IPS-11a (cell line): ENCODE measurements at regions not wholly inside any gene's neighbourhood (a gene's known extent, or its start where the extent isn't known, plus 50 kb on each side); places are given as distances from the start of the nearest gene placed in this dataset.

ENCODE experiments used
- H3K4me3 ChIP-seq: one replicate; pipeline ENCODE4 v1.5.1; 2013; ENCODE audit warnings: low read depth, low read length, control low read depth

GRCh38 chr9:78559449-78559885 is 262.5 kb downstream of the PSAT1 start:
- H3K4me3 ChIP-seq: no peak overlapping the region

GRCh38 chr9:78562021-78562420 is 265.1 kb downstream of the PSAT1 start:
- H3K4me3 ChIP-seq: no peak overlapping the region

GRCh38 chr9:78563269-78563668 is 266.3 kb downstream of the PSAT1 start:
- no peak overlapping the region for H3K4me3 ChIP-seq

- no peak overlapping the region for H3K4me3 ChIP-seq
Observed at GRCh38 chr9:78565481-78565880, 268.6 kb downstream of the PSAT1 start.

GRCh38 chr9:78566521-78566920 is 269.6 kb downstream of the PSAT1 start:
- no peak overlapping the region for H3K4me3 ChIP-seq

- H3K4me3 ChIP-seq: no peak overlapping the region
Observed at GRCh38 chr9:78566948-78567675, 270.2 kb downstream of the PSAT1 start.

GRCh38 chr9:78567693-78568092 is 270.8 kb downstream of the PSAT1 start:
- H3K4me3 ChIP-seq: no peak overlapping the region

DNA sequence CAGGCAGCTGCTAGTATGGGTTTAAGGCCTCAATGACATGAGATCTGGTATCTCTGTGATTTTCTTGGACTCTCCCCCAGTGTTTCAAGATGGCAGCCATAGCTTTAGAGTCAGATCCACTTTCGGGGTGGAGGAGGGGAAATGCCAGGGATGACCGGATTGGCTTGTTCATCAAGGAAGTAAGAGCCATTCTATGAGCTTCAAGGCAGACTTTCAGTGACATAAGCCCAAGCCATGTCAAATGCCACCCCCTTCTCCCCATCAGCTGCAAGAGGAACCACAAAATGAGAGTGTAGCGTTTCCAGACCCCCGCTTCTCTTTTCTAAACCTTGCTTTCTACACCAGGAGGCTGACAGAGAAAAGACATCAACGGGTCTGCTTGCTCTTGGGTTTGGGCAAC is 271.8 kb downstream of the PSAT1 start:
- H3K4me3 ChIP-seq: no peak overlapping the region

DNA sequence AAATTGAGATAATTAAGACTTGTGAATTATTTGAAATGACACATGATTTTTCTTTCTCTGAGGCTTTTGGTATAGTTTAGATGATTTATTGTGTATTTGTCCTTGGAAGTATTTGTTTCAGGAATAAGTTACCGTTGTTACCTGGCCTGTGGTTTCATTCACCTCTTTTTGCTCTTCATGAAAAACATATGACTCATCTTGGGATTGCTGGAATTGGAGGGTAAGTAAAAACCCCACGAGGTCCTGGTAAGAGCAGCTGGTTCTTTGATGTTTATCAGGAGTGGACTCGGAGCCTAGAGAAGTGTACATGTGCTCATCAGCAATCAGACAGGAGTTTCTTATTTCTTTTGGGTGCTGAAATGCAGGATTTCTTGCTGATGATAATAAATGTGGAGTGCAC is 275.3 kb downstream of the PSAT1 start:
- H3K4me3 ChIP-seq: no peak overlapping the region

- no peak overlapping the region for H3K4me3 ChIP-seq
Observed at GRCh38 chr9:78573205-78573604, 276.3 kb downstream of the PSAT1 start.

GRCh38 chr9:78573669-78574068 is 276.7 kb downstream of the PSAT1 start:
- H3K4me3 ChIP-seq: no peak overlapping the region

DNA sequence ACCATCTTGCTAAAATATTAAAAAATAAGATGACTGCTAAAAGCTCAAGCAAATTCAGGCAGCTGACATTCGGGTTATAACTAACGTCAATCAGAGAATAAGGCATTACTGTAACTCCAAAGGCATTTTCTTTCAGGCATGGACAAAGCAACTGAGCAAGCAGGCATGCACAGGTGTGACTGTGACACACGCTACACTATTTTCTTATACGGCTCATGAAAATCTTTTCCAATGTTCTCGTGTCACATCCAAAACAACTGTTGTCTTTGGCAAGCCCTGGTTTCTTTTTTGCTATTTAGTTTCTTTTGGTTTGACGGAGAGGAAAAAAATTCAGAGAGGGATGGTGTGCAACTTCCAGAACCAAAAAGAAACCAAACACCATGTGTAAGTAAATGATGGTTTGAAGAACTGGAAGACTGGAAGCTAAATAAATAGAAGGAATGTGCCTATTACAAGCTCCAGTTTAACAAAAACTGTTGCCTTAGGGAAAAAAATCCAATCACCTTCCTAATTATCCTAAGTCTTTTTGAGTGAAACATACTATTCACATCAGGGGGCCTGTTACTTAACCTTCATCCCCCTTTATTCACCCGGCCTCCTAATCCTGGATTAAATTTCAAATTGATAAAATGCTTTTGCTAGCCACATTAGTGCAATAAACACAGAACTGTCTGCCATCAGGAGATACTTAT is 277.6 kb downstream of the PSAT1 start:
- H3K4me3 ChIP-seq: no peak overlapping the region

GRCh38 chr9:78575081-78575480 is 278.2 kb downstream of the PSAT1 start:
- no peak overlapping the region for H3K4me3 ChIP-seq

GRCh38 chr9:78575771-78576170 is 278.8 kb downstream of the PSAT1 start:
- no peak overlapping the region for H3K4me3 ChIP-seq

- no peak overlapping the region for H3K4me3 ChIP-seq
Observed at GRCh38 chr9:78577156-78577906, 280.4 kb downstream of the PSAT1 start.

DNA sequence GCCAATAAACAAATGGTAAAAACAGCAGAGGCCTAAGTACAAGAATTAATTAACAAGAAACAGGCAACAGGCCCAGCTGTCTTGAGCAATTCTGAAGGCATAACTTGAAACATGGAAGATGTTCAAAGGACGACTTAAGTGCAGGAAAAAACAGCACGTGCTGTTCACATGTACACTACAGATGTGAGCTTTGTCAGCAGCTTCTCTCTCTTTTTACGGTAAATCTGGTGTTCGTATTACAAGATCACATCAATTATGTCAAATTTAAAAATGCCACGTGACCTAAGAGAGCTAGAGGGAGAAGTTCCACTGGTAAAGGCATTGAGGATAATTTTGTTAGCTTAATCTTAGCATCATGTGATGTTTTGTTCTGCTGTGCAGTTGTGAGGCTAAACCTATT is 281.1 kb downstream of the PSAT1 start:
- H3K4me3 ChIP-seq: no peak overlapping the region

DNA sequence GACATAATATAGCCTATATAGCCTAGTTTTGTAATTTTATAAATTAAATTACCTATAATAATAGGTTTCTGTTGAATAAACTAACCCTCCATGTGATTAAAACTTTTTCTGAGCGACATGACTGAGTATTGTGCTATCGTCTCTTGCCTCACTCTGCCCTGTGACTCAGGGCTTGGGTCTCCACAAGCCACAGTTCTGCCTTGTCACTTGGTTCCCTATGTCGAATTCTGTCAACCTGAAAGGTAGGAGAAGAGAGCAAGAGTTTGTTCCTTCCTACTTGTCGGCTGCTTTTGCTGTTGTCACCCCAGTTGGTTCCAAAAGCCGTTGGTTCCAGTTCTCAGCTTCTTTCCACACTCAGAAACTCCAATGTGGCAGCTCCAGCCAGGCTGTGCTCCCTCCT is 285.9 kb downstream of the PSAT1 start:
- H3K4me3 ChIP-seq: no peak overlapping the region

GRCh38 chr9:78584589-78584988 is 287.7 kb downstream of the PSAT1 start:
- no peak overlapping the region for H3K4me3 ChIP-seq

DNA sequence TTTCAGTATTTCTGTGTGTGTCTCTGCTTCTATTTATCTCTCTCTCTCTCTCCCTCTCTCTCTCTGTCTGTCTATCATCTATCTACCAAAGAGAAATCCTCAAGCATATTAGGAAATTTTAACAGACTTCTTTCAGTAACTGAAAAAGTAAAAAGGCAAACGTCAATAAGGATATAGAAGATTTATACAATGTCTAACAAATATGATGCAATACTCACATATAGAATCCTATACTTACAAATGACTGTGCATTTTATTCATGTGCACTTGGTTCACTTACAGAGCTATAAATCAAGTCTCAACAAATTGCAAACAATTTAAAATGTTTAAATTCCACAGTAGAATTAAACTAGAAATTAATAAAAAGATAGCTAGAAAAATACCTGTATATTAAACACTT is 289.0 kb downstream of the PSAT1 start:
- H3K4me3 ChIP-seq: no peak overlapping the region

- no peak overlapping the region for H3K4me3 ChIP-seq
Observed at GRCh38 chr9:78590068-78590467, 293.1 kb downstream of the PSAT1 start.

- H3K4me3 ChIP-seq: no peak overlapping the region
Observed at GRCh38 chr9:78592811-78593210, 295.9 kb downstream of the PSAT1 start.
